ENCODE measurements at regions not wholly inside any gene's neighbourhood (a gene's known extent, or its start where the extent isn't known, plus 50 kb on each side); places are given as distances from the start of the nearest gene placed in this dataset.

DNA sequence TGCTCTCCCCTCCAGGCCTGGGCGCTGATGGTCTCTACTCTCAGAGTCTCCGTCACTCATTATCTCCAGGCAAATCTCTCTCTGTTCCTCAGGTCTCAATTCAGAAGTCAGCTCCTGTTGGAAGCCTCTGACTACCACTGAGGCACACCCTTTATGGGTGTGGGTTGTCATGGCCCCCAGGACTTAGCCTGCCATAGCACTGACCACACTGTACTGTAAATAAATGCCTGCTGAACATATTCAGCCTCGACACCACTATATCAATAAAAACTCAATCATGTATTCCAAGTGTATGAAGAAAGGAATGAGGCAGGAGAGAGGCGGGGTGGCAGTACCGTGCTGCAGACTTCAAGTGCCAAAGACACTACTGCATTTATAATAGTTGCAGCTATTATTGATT, 88.9 kb downstream of the PCDH1 start:
- TF ChIP-seq, protein P1, sequence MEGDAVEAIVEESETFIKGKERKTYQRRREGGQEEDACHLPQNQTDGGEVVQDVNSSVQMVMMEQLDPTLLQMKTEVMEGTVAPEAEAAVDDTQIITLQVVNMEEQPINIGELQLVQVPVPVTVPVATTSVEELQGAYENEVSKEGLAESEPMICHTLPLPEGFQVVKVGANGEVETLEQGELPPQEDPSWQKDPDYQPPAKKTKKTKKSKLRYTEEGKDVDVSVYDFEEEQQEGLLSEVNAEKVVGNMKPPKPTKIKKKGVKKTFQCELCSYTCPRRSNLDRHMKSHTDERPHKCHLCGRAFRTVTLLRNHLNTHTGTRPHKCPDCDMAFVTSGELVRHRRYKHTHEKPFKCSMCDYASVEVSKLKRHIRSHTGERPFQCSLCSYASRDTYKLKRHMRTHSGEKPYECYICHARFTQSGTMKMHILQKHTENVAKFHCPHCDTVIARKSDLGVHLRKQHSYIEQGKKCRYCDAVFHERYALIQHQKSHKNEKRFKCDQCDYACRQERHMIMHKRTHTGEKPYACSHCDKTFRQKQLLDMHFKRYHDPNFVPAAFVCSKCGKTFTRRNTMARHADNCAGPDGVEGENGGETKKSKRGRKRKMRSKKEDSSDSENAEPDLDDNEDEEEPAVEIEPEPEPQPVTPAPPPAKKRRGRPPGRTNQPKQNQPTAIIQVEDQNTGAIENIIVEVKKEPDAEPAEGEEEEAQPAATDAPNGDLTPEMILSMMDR (IDR thresholded peaks at IDR 0.05; ENCODE audit: insufficient read depth, low read depth, low read length, missing control alignments) = no peak
- DNase-seq (ENCODE audit: low read depth) = no peak
- no peak overlapping the region for H3K4me3 ChIP-seq (ENCODE audit: low read depth, low read length)

GRCh38 chr5:141788296-141788970, 89.8 kb downstream of the PCDH1 start:
- TF ChIP-seq, protein P1 (IDR thresholded peaks at IDR 0.05; ENCODE audit: insufficient read depth, low read depth, low read length, missing control alignments) = no peak
- DNase-seq (ENCODE audit: low read depth) = no peak
- H3K4me3 ChIP-seq (ENCODE audit: low read depth, low read length) = no peak overlapping the region

- no peak overlapping the region for H3K4me3 ChIP-seq (ENCODE audit: low read depth, low read length)
- TF ChIP-seq, protein P1 (IDR thresholded peaks at IDR 0.05; ENCODE audit: insufficient read depth, low read depth, low read length, missing control alignments) = no peak
- no peak for DNase-seq (ENCODE audit: low read depth)
Measured at GRCh38 chr5:141787376-141787775, 90.8 kb downstream of the PCDH1 start.

DNA sequence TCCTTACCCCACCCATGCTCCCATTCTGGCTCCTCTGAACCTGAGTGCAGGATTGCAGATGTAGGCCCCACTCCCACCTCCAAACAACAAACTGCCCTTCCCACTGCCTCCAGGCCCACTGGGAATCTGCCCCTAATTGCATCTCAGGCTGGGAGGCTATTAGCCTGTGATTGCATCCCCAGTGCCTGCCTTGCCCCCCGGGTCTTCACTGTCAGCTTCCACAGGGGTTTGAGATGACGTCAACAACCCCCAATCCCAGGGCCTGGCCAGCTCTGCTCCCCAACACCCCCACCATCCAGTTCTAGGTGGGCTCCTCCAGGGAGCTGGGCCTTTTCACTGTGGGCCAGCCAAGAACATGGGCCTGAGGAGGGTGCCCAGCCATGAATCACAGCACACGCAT, 91.5 kb downstream of the PCDH1 start:
- H3K4me3 ChIP-seq (ENCODE audit: low read depth, low read length) = no peak overlapping the region
- DNase-seq (ENCODE audit: low read depth) = no peak
- TF ChIP-seq, protein P1 (IDR thresholded peaks at IDR 0.05; ENCODE audit: insufficient read depth, low read depth, low read length, missing control alignments) = no peak

DNA sequence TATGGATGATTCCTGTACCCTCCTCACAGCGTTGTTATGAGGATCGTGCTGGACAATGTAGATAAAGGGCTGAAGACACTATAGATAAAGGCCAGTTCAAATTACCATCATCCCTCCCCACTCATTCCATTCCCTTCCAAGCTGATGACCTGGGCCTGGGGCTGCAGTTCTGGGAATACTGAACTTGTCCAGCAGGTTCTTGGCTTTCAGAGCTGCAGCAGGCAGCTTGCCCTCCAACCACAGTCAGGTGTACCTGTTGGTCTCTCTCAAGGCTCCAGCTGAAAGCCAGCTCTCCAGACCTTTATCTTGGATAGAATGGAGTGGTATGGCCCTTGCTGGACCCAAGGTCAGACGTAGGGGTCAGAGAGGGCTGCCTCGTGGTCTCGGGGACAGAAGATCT, 92.5 kb downstream of the PCDH1 start:
- no peak overlapping the region for H3K4me3 ChIP-seq (ENCODE audit: low read depth, low read length)
- DNase-seq (ENCODE audit: low read depth) = no peak
- TF ChIP-seq, protein P1 (IDR thresholded peaks at IDR 0.05; ENCODE audit: insufficient read depth, low read depth, low read length, missing control alignments) = no peak

GRCh38 chr5:141785135-141785534, 93.1 kb downstream of the PCDH1 start:
- no peak overlapping the region for H3K4me3 ChIP-seq (ENCODE audit: low read depth, low read length)
- TF ChIP-seq, protein P1 (IDR thresholded peaks at IDR 0.05; ENCODE audit: insufficient read depth, low read depth, low read length, missing control alignments) = no peak
- no peak for DNase-seq (ENCODE audit: low read depth)

DNA sequence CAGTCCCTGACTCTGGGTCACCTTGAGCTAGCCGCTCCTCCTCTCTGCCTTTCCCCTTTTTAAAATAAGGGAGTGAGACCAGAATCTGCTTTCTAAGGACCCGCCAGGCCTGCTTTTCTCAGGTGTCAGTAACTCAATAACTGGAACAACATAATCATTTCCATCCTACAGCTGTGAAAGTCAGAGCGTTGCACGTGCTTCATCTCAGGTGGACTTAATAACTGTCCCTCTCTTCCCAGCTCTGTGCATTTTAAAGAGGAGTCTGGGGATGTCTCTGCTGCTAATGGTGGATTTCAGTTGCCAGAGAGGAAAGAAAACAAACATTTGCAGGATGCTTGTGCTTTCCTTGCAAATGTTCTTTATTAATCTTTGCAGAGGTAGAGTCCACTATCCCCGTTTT, 93.7 kb downstream of the PCDH1 start:
- H3K4me3 ChIP-seq (ENCODE audit: low read depth, low read length) = no peak overlapping the region
- DNase-seq (ENCODE audit: low read depth) = no peak
- TF ChIP-seq, protein P1 (IDR thresholded peaks at IDR 0.05; ENCODE audit: insufficient read depth, low read depth, low read length, missing control alignments) = no peak
